HG03095 (cell line): ENCODE measurements at regions not wholly inside any gene's neighbourhood (a gene's known extent, or its start where the extent isn't known, plus 50 kb on each side); places are given as distances from the start of the nearest gene placed in this dataset.
"Not testable (repeated sequence)": the region's sequence is repeated elsewhere in the genome, so short reads cannot be mapped to it uniquely, and the experiment has no call there.

Experiments
- ATAC-seq: cut with Tn5 transposase; IDR thresholded peaks from one replicate; pipeline ENCODE4 v1.9.1; 2021; ENCODE audit warnings: moderate library complexity; ENCODE audit not compliant: unreplicated experiment

GRCh38 chr5:111983459-111983858 is 226.5 kb upstream of the NREP start:
- ATAC-seq, result no peak

GRCh38 chr5:111977436-111977829 is 220.4 kb upstream of the NREP start:
- no peak for ATAC-seq

- no peak for ATAC-seq
These were observed 219.9 kb upstream of the NREP start for GRCh38 chr5:111976705-111977435.

- ATAC-seq, result no peak
These were observed 218.1 kb upstream of the NREP start for GRCh38 chr5:111975133-111975532.

GRCh38 chr5:111973961-111974360 is 217.0 kb upstream of the NREP start:
- no peak for ATAC-seq

GRCh38 chr5:111972548-111972947 is 215.6 kb upstream of the NREP start:
- no peak for ATAC-seq

GRCh38 chr5:111972080-111972479 is 215.1 kb upstream of the NREP start:
- ATAC-seq, result no peak

- ATAC-seq, result no peak
These were observed 211.5 kb upstream of the NREP start for GRCh38 chr5:111968459-111968858.

- ATAC-seq, result no peak
These were observed 210.5 kb upstream of the NREP start for GRCh38 chr5:111967463-111967862.

GRCh38 chr5:111966290-111966689 is 209.3 kb upstream of the NREP start:
- no peak for ATAC-seq

- no peak for ATAC-seq
These were observed 206.6 kb upstream of the NREP start for GRCh38 chr5:111963555-111963954.

- no peak for ATAC-seq
These were observed 205.9 kb upstream of the NREP start for GRCh38 chr5:111962906-111963305.

GRCh38 chr5:111961862-111962261 is 204.9 kb upstream of the NREP start:
- no peak for ATAC-seq

GRCh38 chr5:111960476-111961215 is 203.7 kb upstream of the NREP start:
- ATAC-seq, result no peak

- ATAC-seq, result no peak
These were observed 201.9 kb upstream of the NREP start for GRCh38 chr5:111958851-111959250.

GRCh38 chr5:111956765-111957164 is 199.8 kb upstream of the NREP start:
- ATAC-seq, result not testable (repeated sequence)

GRCh38 chr5:111954516-111955395 is 197.8 kb upstream of the NREP start:
- peak; percentile 76 for ATAC-seq

- ATAC-seq, result no peak
These were observed 196.5 kb upstream of the NREP start for GRCh38 chr5:111953351-111954127.

- no peak for ATAC-seq
These were observed 195.6 kb upstream of the NREP start for GRCh38 chr5:111952555-111952954.

- ATAC-seq, result no peak
These were observed 193.7 kb upstream of the NREP start for GRCh38 chr5:111950660-111951059.
